ENCODE measurements at regions not wholly inside any gene's neighbourhood (a gene's known extent, or its start where the extent isn't known, plus 50 kb on each side); places are given as distances from the start of the nearest gene placed in this dataset.

- TF ChIP-seq, protein P1, sequence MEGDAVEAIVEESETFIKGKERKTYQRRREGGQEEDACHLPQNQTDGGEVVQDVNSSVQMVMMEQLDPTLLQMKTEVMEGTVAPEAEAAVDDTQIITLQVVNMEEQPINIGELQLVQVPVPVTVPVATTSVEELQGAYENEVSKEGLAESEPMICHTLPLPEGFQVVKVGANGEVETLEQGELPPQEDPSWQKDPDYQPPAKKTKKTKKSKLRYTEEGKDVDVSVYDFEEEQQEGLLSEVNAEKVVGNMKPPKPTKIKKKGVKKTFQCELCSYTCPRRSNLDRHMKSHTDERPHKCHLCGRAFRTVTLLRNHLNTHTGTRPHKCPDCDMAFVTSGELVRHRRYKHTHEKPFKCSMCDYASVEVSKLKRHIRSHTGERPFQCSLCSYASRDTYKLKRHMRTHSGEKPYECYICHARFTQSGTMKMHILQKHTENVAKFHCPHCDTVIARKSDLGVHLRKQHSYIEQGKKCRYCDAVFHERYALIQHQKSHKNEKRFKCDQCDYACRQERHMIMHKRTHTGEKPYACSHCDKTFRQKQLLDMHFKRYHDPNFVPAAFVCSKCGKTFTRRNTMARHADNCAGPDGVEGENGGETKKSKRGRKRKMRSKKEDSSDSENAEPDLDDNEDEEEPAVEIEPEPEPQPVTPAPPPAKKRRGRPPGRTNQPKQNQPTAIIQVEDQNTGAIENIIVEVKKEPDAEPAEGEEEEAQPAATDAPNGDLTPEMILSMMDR (IDR thresholded peaks at IDR 0.05) = no peak
- TF ChIP-seq POLR2A (IDR thresholded peaks at IDR 0.05; ENCODE audit: low read length) = no peak
- no peak for TF ChIP-seq CHD2 (IDR thresholded peaks at IDR 0.05; ENCODE audit: low read length, partially characterized antibody)
- no peak for TF ChIP-seq FOSL2 (IDR thresholded peaks at IDR 0.05)
- no peak for TF ChIP-seq FOSL2 (CRISPR knock-in tag; IDR thresholded peaks at IDR 0.05)
- TF ChIP-seq REST (IDR thresholded peaks at IDR 0.05) = no peak
- no peak for TF ChIP-seq RCOR1 (IDR thresholded peaks at IDR 0.05; ENCODE audit: low read depth, low read length)
- no peak for TF ChIP-seq EP300 (IDR thresholded peaks at IDR 0.05)
Observed at GRCh38 chr4:28890949-28891775, 1829.0 kb upstream of the PCDH7 start.
